HepG2 (cell line): ENCODE measurements at regions not wholly inside any gene's neighbourhood (a gene's known extent, or its start where the extent isn't known, plus 50 kb on each side); places are given as distances from the start of the nearest gene placed in this dataset.

ENCODE experiments used
- ATF3 ChIP-seq: sonication (generic); formaldehyde crosslinking; IDR thresholded peaks from 2 replicates; pipeline ENCODE4 v1.4.0; 2020; ENCODE audit warnings: missing genetic modification reagents
- DZIP1 ChIP-seq: sonication (generic); formaldehyde crosslinking; IDR thresholded peaks from 2 replicates; pipeline ENCODE4 v1.5.0; 2020; ENCODE audit warnings: mild to moderate bottlenecking, missing genetic modification reagents
- EED ChIP-seq: sonication (generic); formaldehyde crosslinking; IDR thresholded peaks from 2 replicates; pipeline ENCODE4 v1.5.0; 2020; ENCODE audit warnings: mild to moderate bottlenecking, missing genetic modification reagents
- FOXJ3 ChIP-seq: sonication (generic); formaldehyde crosslinking; IDR thresholded peaks from 2 replicates; pipeline ENCODE4 v1.4.0; 2020; ENCODE audit warnings: missing genetic modification reagents, mild to moderate bottlenecking, borderline replicate concordance
- PRDM10 ChIP-seq: sonication (generic); formaldehyde crosslinking; IDR thresholded peaks from 2 replicates; pipeline ENCODE4 v1.4.0; 2020; ENCODE audit warnings: low read depth, missing genetic modification reagents
- RELA ChIP-seq: sonication (generic); formaldehyde crosslinking; IDR thresholded peaks from 2 replicates; pipeline ENCODE4 v1.4.0; 2020; ENCODE audit warnings: missing genetic modification reagents
- SMARCC2 ChIP-seq: fragments of 450-650 bp; IDR thresholded peaks from 2 replicates; pipeline ENCODE4 v1.6.1; 2017; ENCODE audit warnings: antibody characterized with exemption, mild to moderate bottlenecking
- TF ChIP-seq, protein P1 (sequence below): sonication (generic); formaldehyde crosslinking; IDR thresholded peaks from 2 replicates; pipeline ENCODE4 v1.5.0; 2020; ENCODE audit warnings: mild to moderate bottlenecking, missing genetic modification reagents, moderate library complexity

- TF ChIP-seq ATF3 (CRISPR knock-in tag) (no peak), EED (CRISPR knock-in tag) (no peak), RELA (CRISPR knock-in tag) (no peak), DZIP1 (CRISPR knock-in tag) (no peak), FOXJ3 (CRISPR knock-in tag) (no peak), SMARCC2 (no peak), PRDM10 (CRISPR knock-in tag) (no peak)
- TF ChIP-seq, protein P1, sequence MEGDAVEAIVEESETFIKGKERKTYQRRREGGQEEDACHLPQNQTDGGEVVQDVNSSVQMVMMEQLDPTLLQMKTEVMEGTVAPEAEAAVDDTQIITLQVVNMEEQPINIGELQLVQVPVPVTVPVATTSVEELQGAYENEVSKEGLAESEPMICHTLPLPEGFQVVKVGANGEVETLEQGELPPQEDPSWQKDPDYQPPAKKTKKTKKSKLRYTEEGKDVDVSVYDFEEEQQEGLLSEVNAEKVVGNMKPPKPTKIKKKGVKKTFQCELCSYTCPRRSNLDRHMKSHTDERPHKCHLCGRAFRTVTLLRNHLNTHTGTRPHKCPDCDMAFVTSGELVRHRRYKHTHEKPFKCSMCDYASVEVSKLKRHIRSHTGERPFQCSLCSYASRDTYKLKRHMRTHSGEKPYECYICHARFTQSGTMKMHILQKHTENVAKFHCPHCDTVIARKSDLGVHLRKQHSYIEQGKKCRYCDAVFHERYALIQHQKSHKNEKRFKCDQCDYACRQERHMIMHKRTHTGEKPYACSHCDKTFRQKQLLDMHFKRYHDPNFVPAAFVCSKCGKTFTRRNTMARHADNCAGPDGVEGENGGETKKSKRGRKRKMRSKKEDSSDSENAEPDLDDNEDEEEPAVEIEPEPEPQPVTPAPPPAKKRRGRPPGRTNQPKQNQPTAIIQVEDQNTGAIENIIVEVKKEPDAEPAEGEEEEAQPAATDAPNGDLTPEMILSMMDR (CRISPR knock-in tag): no peak
Observed at GRCh38 chr10:9016930-9017329, 962.4 kb downstream of the GATA3 start.
